ENCODE measurements at regions not wholly inside any gene's neighbourhood (a gene's known extent, or its start where the extent isn't known, plus 50 kb on each side); places are given as distances from the start of the nearest gene placed in this dataset.
"Not testable (repeated sequence)": the region's sequence is repeated elsewhere in the genome, so short reads cannot be mapped to it uniquely, and the experiment has no call there.

GRCh38 chr10:46095943-46096342 lies 49.9 kb upstream of the MSMB start:
- H2AFZ ChIP-seq (ENCODE audit: low read depth, low read length); H3K4me1 ChIP-seq (ENCODE audit: insufficient read depth, low read length); H3K4me3 ChIP-seq (ENCODE audit: low read length); H3K9me3 ChIP-seq (ENCODE audit: low read length); H3K27me3 ChIP-seq (ENCODE audit: insufficient read depth, low read length); H3K36me3 ChIP-seq (ENCODE audit: insufficient read depth, low read length): not testable (repeated sequence)

- Histone ChIP-seq H3K36me3 (ENCODE audit: insufficient read depth, low read length) (no peaks in the 10 kb centered on the region), H3K27me3 (ENCODE audit: insufficient read depth, low read length) (no peaks in the 10 kb centered on the region), H3K4me3 (ENCODE audit: low read length) (no peak overlapping the region), H2AFZ (ENCODE audit: low read depth, low read length) (no peak overlapping the region), H3K9me3 (ENCODE audit: low read length) (no peaks in the 10 kb centered on the region), H3K4me1 (ENCODE audit: insufficient read depth, low read length) (no peaks in the 10 kb centered on the region)
Observed at GRCh38 chr10:46096446-46096845, 50.4 kb upstream of the MSMB start.

- Histone ChIP-seq H3K4me3 (ENCODE audit: low read length) (no peak overlapping the region), H3K27me3 (ENCODE audit: insufficient read depth, low read length) (no peaks in the 10 kb centered on the region), H2AFZ (ENCODE audit: low read depth, low read length) (no peak overlapping the region), H3K4me1 (ENCODE audit: insufficient read depth, low read length) (no peaks in the 10 kb centered on the region), H3K36me3 (ENCODE audit: insufficient read depth, low read length) (no peaks in the 10 kb centered on the region), H3K9me3 (ENCODE audit: low read length) (no peaks in the 10 kb centered on the region)
Observed at GRCh38 chr10:46096909-46097575, 51.0 kb upstream of the MSMB start.

GRCh38 chr10:46097576-46098317 lies 51.7 kb upstream of the MSMB start:
- no peaks in the 10 kb centered on the region for H3K9me3 ChIP-seq (ENCODE audit: low read length)
- no peaks in the 10 kb centered on the region for H3K27me3 ChIP-seq (ENCODE audit: insufficient read depth, low read length)
- no peak overlapping the region for H2AFZ ChIP-seq (ENCODE audit: low read depth, low read length)
- no peak overlapping the region for H3K4me3 ChIP-seq (ENCODE audit: low read length)
- no peaks in the 10 kb centered on the region for H3K36me3 ChIP-seq (ENCODE audit: insufficient read depth, low read length)
- H3K4me1 ChIP-seq (ENCODE audit: insufficient read depth, low read length), result no peaks in the 10 kb centered on the region

- no peaks in the 10 kb centered on the region for H3K4me1 ChIP-seq (ENCODE audit: insufficient read depth, low read length)
- H3K4me3 ChIP-seq (ENCODE audit: low read length), result no peak overlapping the region
- no peaks in the 10 kb centered on the region for H3K9me3 ChIP-seq (ENCODE audit: low read length)
- H3K36me3 ChIP-seq (ENCODE audit: insufficient read depth, low read length), result no peaks in the 10 kb centered on the region
- H3K27me3 ChIP-seq (ENCODE audit: insufficient read depth, low read length), result no peaks in the 10 kb centered on the region
- no peak overlapping the region for H2AFZ ChIP-seq (ENCODE audit: low read depth, low read length)
Observed at GRCh38 chr10:46098386-46098785, 52.3 kb upstream of the MSMB start.

- H2AFZ ChIP-seq (ENCODE audit: low read depth, low read length); H3K27me3 ChIP-seq (ENCODE audit: insufficient read depth, low read length); H3K9me3 ChIP-seq (ENCODE audit: low read length); H3K36me3 ChIP-seq (ENCODE audit: insufficient read depth, low read length); H3K4me1 ChIP-seq (ENCODE audit: insufficient read depth, low read length); H3K4me3 ChIP-seq (ENCODE audit: low read length): not testable (repeated sequence)
Observed at GRCh38 chr10:46098925-46099324, 52.9 kb upstream of the MSMB start.

- Histone ChIP-seq H3K27me3 (ENCODE audit: insufficient read depth, low read length) (peaks cover 21% of the 10 kb centered on the region), H3K4me3 (ENCODE audit: low read length) (no peak overlapping the region), H3K9me3 (ENCODE audit: low read length) (no peaks in the 10 kb centered on the region), H2AFZ (ENCODE audit: low read depth, low read length) (no peak overlapping the region), H3K36me3 (ENCODE audit: insufficient read depth, low read length) (no peaks in the 10 kb centered on the region), H3K4me1 (ENCODE audit: insufficient read depth, low read length) (peaks cover 6% of the 10 kb centered on the region)
Observed at GRCh38 chr10:46104071-46104585, 58.1 kb upstream of the MSMB start.

- H2AFZ ChIP-seq (ENCODE audit: low read depth, low read length); H3K9me3 ChIP-seq (ENCODE audit: low read length); H3K4me1 ChIP-seq (ENCODE audit: insufficient read depth, low read length); H3K36me3 ChIP-seq (ENCODE audit: insufficient read depth, low read length); H3K4me3 ChIP-seq (ENCODE audit: low read length): not testable (repeated sequence)
- H3K27me3 ChIP-seq (ENCODE audit: insufficient read depth, low read length), result peaks cover 21% of the 10 kb centered on the region
Observed at GRCh38 chr10:46105416-46105815, 59.3 kb upstream of the MSMB start.

- not testable (repeated sequence) for H3K9me3 ChIP-seq (ENCODE audit: low read length); H3K4me1 ChIP-seq (ENCODE audit: insufficient read depth, low read length); H3K36me3 ChIP-seq (ENCODE audit: insufficient read depth, low read length)
- Histone ChIP-seq H3K4me3 (ENCODE audit: low read length) (peak overlapping the region; percentile 44), H2AFZ (ENCODE audit: low read depth, low read length) (peak overlapping the region; percentile 92), H3K27me3 (ENCODE audit: insufficient read depth, low read length) (peaks cover 21% of the 10 kb centered on the region)
Observed at GRCh38 chr10:46105856-46106409, 59.9 kb upstream of the MSMB start.

- Histone ChIP-seq H3K36me3 (ENCODE audit: insufficient read depth, low read length) (no peaks in the 10 kb centered on the region), H3K4me1 (ENCODE audit: insufficient read depth, low read length) (peaks cover 6% of the 10 kb centered on the region), H3K27me3 (ENCODE audit: insufficient read depth, low read length) (peaks cover 21% of the 10 kb centered on the region), H3K9me3 (ENCODE audit: low read length) (no peaks in the 10 kb centered on the region), H2AFZ (ENCODE audit: low read depth, low read length) (peak overlapping the region; percentile 92), H3K4me3 (ENCODE audit: low read length) (peak overlapping the region; percentile 44)
Observed at GRCh38 chr10:46106410-46107255, 60.6 kb upstream of the MSMB start.

- H2AFZ ChIP-seq (ENCODE audit: low read depth, low read length); H3K4me3 ChIP-seq (ENCODE audit: low read length); H3K36me3 ChIP-seq (ENCODE audit: insufficient read depth, low read length); H3K4me1 ChIP-seq (ENCODE audit: insufficient read depth, low read length); H3K9me3 ChIP-seq (ENCODE audit: low read length): not testable (repeated sequence)
- peaks cover 21% of the 10 kb centered on the region for H3K27me3 ChIP-seq (ENCODE audit: insufficient read depth, low read length)
Observed at GRCh38 chr10:46108158-46108499, 62.1 kb upstream of the MSMB start.

GRCh38 chr10:46154271-46154670 lies 108.2 kb upstream of the MSMB start:
- not testable (repeated sequence) for H3K36me3 ChIP-seq (ENCODE audit: insufficient read depth, low read length); H3K4me3 ChIP-seq (ENCODE audit: low read length); H3K9me3 ChIP-seq (ENCODE audit: low read length); H2AFZ ChIP-seq (ENCODE audit: low read depth, low read length); H3K4me1 ChIP-seq (ENCODE audit: insufficient read depth, low read length); H3K27me3 ChIP-seq (ENCODE audit: insufficient read depth, low read length)

GRCh38 chr10:46154683-46155082 lies 108.6 kb upstream of the MSMB start:
- H2AFZ ChIP-seq (ENCODE audit: low read depth, low read length); H3K9me3 ChIP-seq (ENCODE audit: low read length); H3K27me3 ChIP-seq (ENCODE audit: insufficient read depth, low read length); H3K36me3 ChIP-seq (ENCODE audit: insufficient read depth, low read length); H3K4me1 ChIP-seq (ENCODE audit: insufficient read depth, low read length); H3K4me3 ChIP-seq (ENCODE audit: low read length): not testable (repeated sequence)
